ENCODE measurements at regions not wholly inside any gene's neighbourhood (a gene's known extent, or its start where the extent isn't known, plus 50 kb on each side); places are given as distances from the start of the nearest gene placed in this dataset.
A peak's percentile ranks its signal among the peaks of the same experiment; 100 is the strongest.

DNA sequence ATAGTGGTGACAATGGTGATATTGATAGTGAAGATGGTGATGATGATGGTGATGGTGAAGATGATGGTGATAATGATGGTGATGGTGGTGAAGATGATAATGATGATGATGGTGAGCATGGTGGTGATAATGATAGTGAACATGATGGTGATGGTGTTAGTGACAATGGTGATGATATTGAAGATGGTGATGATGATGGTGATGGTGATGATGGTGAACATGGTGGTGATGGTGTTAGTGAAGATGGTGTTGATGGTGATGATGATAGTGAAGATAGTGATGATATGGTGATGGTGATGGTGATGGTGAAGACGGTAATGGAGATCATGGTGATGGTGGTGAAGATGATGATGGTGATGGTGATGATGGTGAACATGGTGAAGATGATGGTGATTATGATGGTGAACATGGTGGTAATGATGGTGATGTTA, 259.2 kb downstream of the MATN1 start:
- no peaks in the 10 kb centered on the region for H3K9me3 ChIP-seq (ENCODE audit: low read length)
- peaks cover 0 to 13% of the 10 kb centered on the region in 2 experiments; a peak in 1 of 5 replicates for H3K27me3 ChIP-seq (ENCODE audit: control insufficient read depth in 1 of 2, insufficient read depth in 2 of 2, low read length in 2 of 2)
- no TSS peak for BruUV-seq (replicated peaks)
- TF ChIP-seq TRIM22 (IDR thresholded peaks at IDR 0.05) (peak; percentile 62; the same call in 1 of the 2 replicates), SNAPC4 (CRISPR knock-in tag; IDR thresholded peaks at IDR 0.05) (no peak), MNT (IDR thresholded peaks at IDR 0.05) (0 out of 2 replicates have a peak, but pooled peaks have one; percentile 3), CREB1 (IDR thresholded peaks at IDR 0.05) (peak; percentile 94), CREB1 (CRISPR knock-in tag; IDR thresholded peaks at IDR 0.05) (no peak), ZNF282 (IDR thresholded peaks at IDR 0.05; ENCODE audit: partially characterized antibody) (peak; percentile 23)
- no peak overlapping the region for H2AFZ ChIP-seq (ENCODE audit: low read length)
- ATAC-seq: no peak
- in situ Hi-C loops (cut with HindIII; ENCODE audit: extremely low pct_ligation_motif_present, low pct_unique_long_range_greater_than_20kb) (no loop called here), intact Hi-C loops (cut with micrococcal nuclease; ENCODE audit: unreplicated experiment) (no loop called here)
- H3K4me2 ChIP-seq (ENCODE audit: low read depth, low read length): no peak overlapping the region
- POLR2A ChIA-PET: no interaction called here
- no peaks in the 10 kb centered on the region for H4K20me1 ChIP-seq (ENCODE audit: insufficient read depth, low read length)
- no peak for DNase-seq (ENCODE audit: low spot score)
- CTCF ChIA-PET (ENCODE audit: low intra/inter-chr PET ratio, low total read pairs): no interaction called here
- FAIRE-seq: no peak
- H3K4me1 ChIP-seq (ENCODE audit: insufficient read depth, low read length): no peaks in the 10 kb centered on the region
- H3K27ac ChIP-seq (ENCODE audit: extremely low read length, insufficient read depth, low read length): no peak overlapping the region
- H3K9ac ChIP-seq (ENCODE audit: insufficient read depth, low read depth, low read length): no peak overlapping the region
- H3K79me2 ChIP-seq (ENCODE audit: insufficient read depth, low read length): no peaks in the 10 kb centered on the region
- no peak overlapping the region for H3K4me3 ChIP-seq (replicated peaks in 1 of 3; ENCODE audit: insufficient read depth in 1 of 3, low read depth in 2 of 3, low read length in 3 of 3)
- no peaks in the 10 kb centered on the region for H3K36me3 ChIP-seq (replicated peaks in 1 of 2; ENCODE audit: control insufficient read depth in 1 of 2, insufficient read depth in 2 of 2, low read length in 2 of 2)
- 100% methylated on average over 1 of the region's 1 CpG for WGBS (ENCODE audit: low lambda C conversion rate)
